GM12873 (cell line): ENCODE measurements at regions not wholly inside any gene's neighbourhood (a gene's known extent, or its start where the extent isn't known, plus 50 kb on each side); places are given as distances from the start of the nearest gene placed in this dataset.

Experiments
- CTCF ChIP-seq: IDR thresholded peaks from 2 replicates; pipeline ENCODE4 v1.5.1; 2012; ENCODE audit warnings: low read depth, mild to moderate bottlenecking, moderate library complexity, low read length, control low read depth; ENCODE audit not compliant: insufficient read depth; ENCODE audit errors: missing control alignments

- no peak for TF ChIP-seq CTCF
Measured at GRCh38 chr15:69767191-69767590, 314.6 kb downstream of the RPLP1 start.

GRCh38 chr15:69777356-69777755, 320.4 kb downstream of the TLE3 start:
- TF ChIP-seq CTCF = no peak

GRCh38 chr15:69780374-69780773, 317.3 kb downstream of the TLE3 start:
- TF ChIP-seq CTCF = no peak

GRCh38 chr15:69780981-69781380, 316.7 kb downstream of the TLE3 start:
- TF ChIP-seq CTCF = no peak

- TF ChIP-seq CTCF = no peak
Measured at GRCh38 chr15:69781411-69782125, 316.1 kb downstream of the TLE3 start.

GRCh38 chr15:69782139-69782658, 315.5 kb downstream of the TLE3 start:
- TF ChIP-seq CTCF = no peak

GRCh38 chr15:69782809-69783208, 314.9 kb downstream of the TLE3 start:
- TF ChIP-seq CTCF = no peak
